GM12878 (cell line): ENCODE measurements at regions not wholly inside any gene's neighbourhood (a gene's known extent, or its start where the extent isn't known, plus 50 kb on each side); places are given as distances from the start of the nearest gene placed in this dataset.

Experiments used
- ATAC-seq: fragments of 200-7000 bp; cut with Tn5 transposase; 3 replicates; pipeline ENCODE4 v1.9.1; 2020; ENCODE audit warnings: mild to moderate bottlenecking, moderate library complexity
- BruUV-seq: library from RNA; stranded (reverse); fragments of 400-500 nt; replicated peaks from 2 replicates; lab custom pipeline; 2021; lab: Mats Ljungman, UMichigan
- CTCF ChIA-PET: fragments of 300-600 bp; sonication (Branson Sonifier 250); formaldehyde crosslinking; extraction: SDS; loops from one replicate; lab custom pipeline; 2021; ENCODE audit warnings: inconsistent platforms; lab: Yijun Ruan, JAX
- POLR2A ChIA-PET: fragments of 350-600 bp; formaldehyde crosslinking; extraction: SDS; loops from one replicate; lab custom pipeline; 2021; ENCODE audit warnings: inconsistent platforms; lab: Charles Lee
- RAD21 ChIA-PET: fragments of 300-600 bp; sonication (Branson Sonifier 250); formaldehyde crosslinking; loops from one replicate; lab custom pipeline; 2023; ENCODE audit warnings: antibody characterized with exemption; ENCODE audit not compliant: unreplicated experiment; lab: Charles Lee
- SMC1A ChIA-PET: fragments of 300-600 bp; sonication (Branson Sonifier 250); formaldehyde crosslinking; loops from one replicate; lab custom pipeline; 2023; ENCODE audit not compliant: unreplicated experiment, uncharacterized antibody; lab: Charles Lee
- DNase-seq: peaks from one replicate; pipeline ENCODE4 v3.0.0-alpha.2; 2011; ENCODE audit warnings: low read depth, low spot score
- FAIRE-seq: peaks from 3 replicates; lab custom pipeline; 2011; peaks lifted over from hg19 to GRCh38; lab: Jason Lieb, UNC
- H2AFZ ChIP-seq: 2 replicates; pipeline ENCODE4 v1.6.0; 2011; ENCODE audit warnings: low read depth, low read length, control low read depth; ENCODE audit not compliant: control insufficient read depth
- H3K27ac ChIP-seq: 2 replicates; pipeline ENCODE4 v1.5.1; 2011; ENCODE audit warnings: control low read depth; ENCODE audit not compliant: control insufficient read depth, insufficient read depth
- H3K27me3 ChIP-seq, 2 experiments: replicated peaks in 1 of 2; 2 replicates each; pipeline versions ENCODE4 v1.6.0 to v1.6.1; 2011; ENCODE audit warnings: low read length in 1 of 2; ENCODE audit not compliant: control insufficient read depth in 2 of 2, insufficient read depth in 2 of 2
- H3K36me3 ChIP-seq, 2 experiments: 2 replicates each; pipeline ENCODE4 v1.5.1; 2011; ENCODE audit warnings: low read length in 1 of 2; ENCODE audit not compliant: control insufficient read depth in 2 of 2, insufficient read depth in 2 of 2
- H3K4me1 ChIP-seq: 2 replicates; pipeline ENCODE4 v1.6.1; 2011; ENCODE audit warnings: mild to moderate bottlenecking, low read length, moderate library complexity, mixed read lengths; ENCODE audit not compliant: control insufficient read depth, insufficient read depth
- H3K4me2 ChIP-seq: 2 replicates; pipeline ENCODE4 v1.6.0; 2011; ENCODE audit warnings: control low read depth; ENCODE audit not compliant: control insufficient read depth, insufficient read depth
- H3K4me3 ChIP-seq: fragments of 200-600 bp; sonication (generic); 2 replicates; pipeline ENCODE4 v1.5.1; 2016
- H3K79me2 ChIP-seq: 2 replicates; pipeline ENCODE4 v1.6.0; 2011; ENCODE audit warnings: low read length; ENCODE audit not compliant: control insufficient read depth, insufficient read depth
- H3K9ac ChIP-seq: 2 replicates; pipeline ENCODE4 v1.8.0; 2011; ENCODE audit warnings: low read length, control low read depth, mixed read lengths; ENCODE audit not compliant: control insufficient read depth, insufficient read depth
- H3K9me3 ChIP-seq: replicated peaks from 3 replicates; pipeline ENCODE4 v1.5.1; 2011; ENCODE audit warnings: mild to moderate bottlenecking, low read length; ENCODE audit not compliant: control insufficient read depth, insufficient read depth
- H4K20me1 ChIP-seq: 2 replicates; pipeline ENCODE4 v1.6.0; 2011; ENCODE audit not compliant: control insufficient read depth, insufficient read depth
- CBFB ChIP-seq: IDR thresholded peaks from 2 replicates; pipeline ENCODE4 v1.6.1; 2016; ENCODE audit warnings: antibody characterized with exemption, low read depth
- CEBPB ChIP-seq, 2 experiments: fragments of 150-350 bp in 1 of 2; IDR thresholded peaks; 2 replicates each; pipeline ENCODE4 v1.6.1; 2012 to 2014; ENCODE audit warnings: low read depth in 2 of 2, low read length in 2 of 2, borderline replicate concordance in 1 of 2, inconsistent platforms in 1 of 2
- GATAD2B ChIP-seq: fragments of 450-650 bp; conservative IDR thresholded peaks from 2 replicates; pipeline ENCODE4 v1.6.1; 2017; ENCODE audit warnings: low read depth, mild to moderate bottlenecking, moderate library complexity
- NFXL1 ChIP-seq: fragments of 450-650 bp; IDR thresholded peaks from 2 replicates; pipeline ENCODE4 v1.6.1; 2017; ENCODE audit warnings: antibody characterized with exemption, mild to moderate bottlenecking, borderline replicate concordance
- POLR2A ChIP-seq: IDR thresholded peaks from 2 replicates; pipeline ENCODE4 v1.6.1; 2011; ENCODE audit warnings: low read depth, mild to moderate bottlenecking, low read length
- RAD21 ChIP-seq: IDR thresholded peaks from 2 replicates; pipeline ENCODE4 v1.6.1; 2011; ENCODE audit warnings: mild to moderate bottlenecking, low read depth, low read length, moderate library complexity; ENCODE audit not compliant: insufficient read depth
- RELA ChIP-seq: fragments of 450-650 bp; IDR thresholded peaks from 2 replicates; pipeline ENCODE4 v1.8.0; 2014; ENCODE audit warnings: borderline replicate concordance; ENCODE audit not compliant: partially characterized antibody
- SMAD1 ChIP-seq: fragments of 450-650 bp; IDR thresholded peaks from 2 replicates; pipeline ENCODE4 v1.6.1; 2018; ENCODE audit warnings: mild to moderate bottlenecking, low read depth; ENCODE audit not compliant: partially characterized antibody
- SMC3 ChIP-seq: IDR thresholded peaks from 2 replicates; pipeline ENCODE4 v1.6.1; 2011; ENCODE audit warnings: low read length, improper control_type of control experiment, borderline replicate concordance
- STAT3 ChIP-seq: IDR thresholded peaks from 2 replicates; pipeline ENCODE4 v1.6.1; 2011; ENCODE audit warnings: low read depth, low read length, improper control_type of control experiment
- YY1 ChIP-seq: IDR thresholded peaks from 2 replicates; pipeline ENCODE4 v1.6.1; 2011; ENCODE audit warnings: low read depth, mild to moderate bottlenecking, low read length
- ZZZ3 ChIP-seq: IDR thresholded peaks from 2 replicates; pipeline ENCODE4 v1.6.1; 2011; ENCODE audit warnings: low read depth; ENCODE audit not compliant: control insufficient read depth, insufficient read length
- WGBS: methylation state at CpG from one replicate; pipeline ENCODE4 v1.1.6; 2016; ENCODE audit warnings: low lambda C conversion rate; ENCODE audit not compliant: insufficient replicate concordance, insufficient coverage; ENCODE audit errors: missing lambda C conversion rate; 5-methylcytosine and 5-hydroxymethylcytosine counted together
- in situ Hi-C: fragments of 300-500 bp; cut with MboI; formaldehyde crosslinking; loops from 9 replicates; pipeline ENCODE4 v1.14.3; 2018; ENCODE audit warnings: mixed read lengths
- intact Hi-C: fragments of 100-400 bp; cut with micrococcal nuclease; formaldehyde crosslinking; loops from one replicate; pipeline ENCODE4 v1.14.2; 2022; ENCODE audit not compliant: unreplicated experiment
- TF ChIP-seq, protein P1 (sequence below): fragments of 450-650 bp; IDR thresholded peaks from 2 replicates; pipeline ENCODE4 v1.6.1; 2017; ENCODE audit warnings: mild to moderate bottlenecking, low read depth, inconsistent platforms; ENCODE audit not compliant: poor library complexity, severe bottlenecking

- ChIA-PET POLR2A (no interaction called here), RAD21 (no interaction called here), SMC1A (interaction anchor here (1.0 to 1.2 kb wide), 2 partner anchors 9 to 16 kb away, joined by 3 to 5 read pairs; no protein-coding TSS in a partner anchor), CTCF (no interaction called here)
- no peak overlapping the region for H3K9ac ChIP-seq
- WGBS = 18% methylated on average over 2 of the region's 2 CpGs
- H3K36me3 ChIP-seq = no peaks in the 10 kb centered on the region
- H2AFZ ChIP-seq = no peak overlapping the region
- TF ChIP-seq ZZZ3 = no peak
- TF ChIP-seq SMAD1 = no peak
- no peak for TF ChIP-seq STAT3
- no peak for TF ChIP-seq CBFB
- TF ChIP-seq RAD21 = no peak
- no peak for TF ChIP-seq CEBPB (IDR thresholded peaks at IDR 0.05; ENCODE audit: borderline replicate concordance in 1 of 2, low read depth in 2 of 2, low read length in 2 of 2)
- BruUV-seq = no TSS peak
- H3K27me3 ChIP-seq = no peaks in the 10 kb centered on the region
- no peaks in the 10 kb centered on the region for H3K79me2 ChIP-seq
- no peak for FAIRE-seq
- in situ Hi-C loops = no loop called here
- intact Hi-C loops = no loop called here
- H3K4me2 ChIP-seq = no peak overlapping the region
- H4K20me1 ChIP-seq = no peaks in the 10 kb centered on the region
- H3K9me3 ChIP-seq = no peaks in the 10 kb centered on the region
- ATAC-seq = no peak
- no peak overlapping the region for H3K4me3 ChIP-seq
- DNase-seq = no peak
- H3K27ac ChIP-seq = no peak overlapping the region
- H3K4me1 ChIP-seq = no peaks in the 10 kb centered on the region
Observed at GRCh38 chr14:38505221-38505972, 249.5 kb upstream of the CLEC14A start.

DNA sequence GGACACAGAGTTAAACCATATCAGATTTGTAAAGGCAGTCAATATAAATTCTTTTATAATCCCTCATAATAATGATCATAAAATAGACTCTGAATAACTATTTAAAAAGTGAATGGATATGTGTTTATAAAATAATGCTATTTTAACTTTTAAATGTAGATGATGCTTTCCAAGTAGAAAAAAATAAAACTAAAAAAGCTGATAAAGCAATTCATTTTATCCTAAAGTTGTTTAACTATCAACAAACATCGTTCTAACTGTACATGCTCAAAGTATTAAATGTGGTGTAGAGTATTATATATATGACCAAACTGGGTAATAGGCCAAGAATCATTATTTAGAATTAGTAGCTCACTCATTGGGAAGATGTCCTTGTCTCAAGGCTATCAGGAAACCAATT lies 248.3 kb upstream of the CLEC14A start:
- CTCF ChIA-PET = no interaction called here
- no TSS peak for BruUV-seq
- Histone ChIP-seq H3K79me2 (no peaks in the 10 kb centered on the region), H4K20me1 (no peaks in the 10 kb centered on the region), H3K4me1 (no peaks in the 10 kb centered on the region), H3K27ac (no peak overlapping the region), H2AFZ (no peak overlapping the region), H3K27me3 (no peaks in the 10 kb centered on the region), H3K4me3 (no peak overlapping the region), H3K9ac (no peak overlapping the region), H3K36me3 (no peaks in the 10 kb centered on the region), H3K9me3 (no peaks in the 10 kb centered on the region), H3K4me2 (no peak overlapping the region)
- POLR2A ChIA-PET = no interaction called here
- RAD21 ChIA-PET = no interaction called here
- ATAC-seq (no peak), DNase-seq (no peak), FAIRE-seq (no peak)
- intact Hi-C loops = no loop called here
- SMC1A ChIA-PET = interaction anchor here (1.0 kb wide), 2 partner anchors 8 to 14 kb away, joined by 3 read pairs; no protein-coding TSS in a partner anchor
- WGBS = 0% methylated on average over 1 of the region's 1 CpG
- in situ Hi-C loops = no loop called here
- no peak for TF ChIP-seq GATAD2B
- no peak for TF ChIP-seq SMC3
- TF ChIP-seq YY1 = no peak
- no peak for TF ChIP-seq NFXL1
- TF ChIP-seq, protein P1, sequence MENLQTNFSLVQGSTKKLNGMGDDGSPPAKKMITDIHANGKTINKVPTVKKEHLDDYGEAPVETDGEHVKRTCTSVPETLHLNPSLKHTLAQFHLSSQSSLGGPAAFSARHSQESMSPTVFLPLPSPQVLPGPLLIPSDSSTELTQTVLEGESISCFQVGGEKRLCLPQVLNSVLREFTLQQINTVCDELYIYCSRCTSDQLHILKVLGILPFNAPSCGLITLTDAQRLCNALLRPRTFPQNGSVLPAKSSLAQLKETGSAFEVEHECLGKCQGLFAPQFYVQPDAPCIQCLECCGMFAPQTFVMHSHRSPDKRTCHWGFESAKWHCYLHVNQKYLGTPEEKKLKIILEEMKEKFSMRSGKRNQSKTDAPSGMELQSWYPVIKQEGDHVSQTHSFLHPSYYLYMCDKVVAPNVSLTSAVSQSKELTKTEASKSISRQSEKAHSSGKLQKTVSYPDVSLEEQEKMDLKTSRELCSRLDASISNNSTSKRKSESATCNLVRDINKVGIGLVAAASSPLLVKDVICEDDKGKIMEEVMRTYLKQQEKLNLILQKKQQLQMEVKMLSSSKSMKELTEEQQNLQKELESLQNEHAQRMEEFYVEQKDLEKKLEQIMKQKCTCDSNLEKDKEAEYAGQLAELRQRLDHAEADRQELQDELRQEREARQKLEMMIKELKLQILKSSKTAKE = no peak
- no peak for TF ChIP-seq POLR2A
- no peak for TF ChIP-seq RELA
